HCT116 (cell line): ENCODE measurements at regions not wholly inside any gene's neighbourhood (a gene's known extent, or its start where the extent isn't known, plus 50 kb on each side); places are given as distances from the start of the nearest gene placed in this dataset.

Experiments used
- ATAC-seq: fragments of 200-7000 bp; cut with Tn5 transposase; 2 replicates; pipeline ENCODE4 v1.9.1; 2020; ENCODE audit warnings: mild to moderate bottlenecking, moderate library complexity
- BruUV-seq: library from RNA; stranded (reverse); fragments of 400-500 nt; replicated peaks from 2 replicates; lab custom pipeline; 2021; lab: Mats Ljungman, UMichigan
- CTCF ChIA-PET: fragments of 300-600 bp; sonication (Branson Sonifier 250); formaldehyde crosslinking; loops from one replicate; lab custom pipeline; 2021; ENCODE audit warnings: antibody characterized with exemption; lab: Charles Lee
- POLR2A ChIA-PET: fragments of 300-600, 350-600 bp; sonication (Branson Sonifier 250); formaldehyde crosslinking; loops from one replicate; lab custom pipeline; 2021; ENCODE audit warnings: antibody characterized with exemption; lab: Charles Lee
- RAD21 ChIA-PET, 2 experiments: fragments of 300-600 bp; sonication (Branson Sonifier 250); formaldehyde crosslinking; loops; one replicate each; lab custom pipeline; 2023; ENCODE audit warnings: low total read pairs in 2 of 2; ENCODE audit not compliant: uncharacterized antibody in 2 of 2, unreplicated experiment in 2 of 2, low non-redundant PET in 1 of 2; lab: Charles Lee
- DNase-seq: peaks from one replicate; pipeline ENCODE4 v3.0.0-alpha.2; 2010; ENCODE audit warnings: low read depth, low spot score
- H2AFZ ChIP-seq: fragments of 200-600 bp; shearing (Covaris generic), sonication (generic); 2 replicates; pipeline ENCODE4 v1.6.1; 2017; ENCODE audit warnings: low read depth, mixed run types, mixed read lengths, antibody characterized with exemption, low read length; ENCODE audit not compliant: poor library complexity, severe bottlenecking
- H3K27ac ChIP-seq: 2 replicates; pipeline ENCODE4 v1.5.1; 2012; ENCODE audit warnings: low read depth, low read length
- H3K27me3 ChIP-seq: fragments of 200-600 bp; sonication (generic); 2 replicates; pipeline ENCODE4 v1.6.1; 2016; ENCODE audit warnings: mixed run types, low read length, mixed read lengths; ENCODE audit not compliant: insufficient read depth
- H3K36me3 ChIP-seq, 2 experiments: fragments of 200-500 bp in 1 of 2; fragments of 200-600 bp in 1 of 2; sonication (Bioruptor generic) in 1 of 2; sonication (generic) in 1 of 2; 2 replicates each; pipeline versions ENCODE4 v1.5.1 to v1.6.1; 2014 to 2016; ENCODE audit warnings: low read length in 2 of 2, inconsistent platforms in 1 of 2, mixed read lengths in 1 of 2, mixed run types in 1 of 2; ENCODE audit not compliant: insufficient read depth in 2 of 2, control insufficient read depth in 1 of 2
- H3K4me1 ChIP-seq, 2 experiments: fragments of 200-600 bp in 1 of 2; sonication (generic) in 1 of 2; 2 replicates each; pipeline versions ENCODE4 v1.5.1 to v1.6.1; 2012 to 2017; ENCODE audit warnings: low read length in 2 of 2, inconsistent platforms in 1 of 2, mild to moderate bottlenecking in 1 of 2, mixed read lengths in 1 of 2, mixed run types in 1 of 2, moderate library complexity in 1 of 2; ENCODE audit not compliant: insufficient read depth in 2 of 2, control insufficient read depth in 1 of 2
- H3K4me2 ChIP-seq: fragments of 200-600 bp; sonication (generic); 2 replicates; pipeline ENCODE4 v1.6.1; 2017; ENCODE audit warnings: mixed run types, low read length, mixed read lengths
- H3K4me3 ChIP-seq, 2 experiments: fragments of 200-600 bp in 1 of 2; sonication (generic) in 1 of 2; replicated peaks in 1 of 2; 2 replicates each; pipeline ENCODE4 v1.5.1; 2011 to 2016; ENCODE audit warnings: low read length in 2 of 2, control low read depth in 1 of 2, low read depth in 1 of 2, mild to moderate bottlenecking in 1 of 2, mixed read lengths in 1 of 2, mixed run types in 1 of 2
- H3K79me2 ChIP-seq: fragments of 200-600 bp; sonication (generic); 2 replicates; pipeline ENCODE4 v1.6.1; 2017; ENCODE audit warnings: mild to moderate bottlenecking, mixed run types, low read length, moderate library complexity, mixed read lengths; ENCODE audit not compliant: insufficient read depth
- H3K9ac ChIP-seq: fragments of 200-600 bp; sonication (generic); 2 replicates; pipeline ENCODE4 v1.6.1; 2016; ENCODE audit warnings: low read length, mixed read lengths
- H3K9me2 ChIP-seq: fragments of 200-600 bp; sonication (generic), shearing (Covaris generic); 2 replicates; pipeline ENCODE4 v1.6.1; 2017; ENCODE audit warnings: mixed run types, mild to moderate bottlenecking, moderate library complexity; ENCODE audit not compliant: insufficient read depth
- H3K9me3 ChIP-seq, 2 experiments: fragments of 200-500 bp in 1 of 2; fragments of 200-600 bp in 1 of 2; sonication (Bioruptor generic) in 1 of 2; sonication (generic) in 1 of 2; 2 replicates each; pipeline ENCODE4 v1.6.1; 2014 to 2017; ENCODE audit warnings: low read length in 2 of 2, mixed read lengths in 2 of 2, inconsistent platforms in 1 of 2, low read depth in 1 of 2, mild to moderate bottlenecking in 1 of 2, mixed run types in 1 of 2, moderate library complexity in 1 of 2; ENCODE audit not compliant: control insufficient read depth in 1 of 2, insufficient read depth in 1 of 2
- H4K20me1 ChIP-seq: fragments of 200-600 bp; sonication (generic), shearing (Covaris generic); 2 replicates; pipeline ENCODE4 v1.6.1; 2017; ENCODE audit warnings: mixed run types, mild to moderate bottlenecking, moderate library complexity; ENCODE audit not compliant: insufficient read depth
- ELF1 ChIP-seq: IDR thresholded peaks from 2 replicates; pipeline ENCODE4 v1.6.1; 2012; ENCODE audit warnings: low read depth, borderline replicate concordance
- FOSL1 ChIP-seq: IDR thresholded peaks from 2 replicates; pipeline ENCODE4 v1.6.1; 2012; ENCODE audit warnings: low read depth
- JUND ChIP-seq: IDR thresholded peaks from 2 replicates; pipeline ENCODE4 v1.6.1; 2012
- POLR2A ChIP-seq: IDR thresholded peaks from 2 replicates; pipeline ENCODE4 v1.7.0; 2011; ENCODE audit warnings: borderline replicate concordance; ENCODE audit not compliant: insufficient read depth, insufficient read length; ENCODE audit errors: extremely low read depth
- POLR2AphosphoS5 ChIP-seq: IDR thresholded peaks from 2 replicates; pipeline ENCODE4 v1.6.1; 2011; ENCODE audit warnings: mild to moderate bottlenecking, low read depth, low read length, moderate library complexity
- REST ChIP-seq: IDR thresholded peaks from 2 replicates; pipeline ENCODE4 v1.6.1; 2012; ENCODE audit warnings: low read depth
- SP1 ChIP-seq: IDR thresholded peaks from 2 replicates; pipeline ENCODE4 v1.6.1; 2012; ENCODE audit warnings: low read depth
- ZBTB33 ChIP-seq: IDR thresholded peaks from 2 replicates; pipeline ENCODE4 v1.6.1; 2011; ENCODE audit warnings: mild to moderate bottlenecking, low read length, moderate library complexity; ENCODE audit not compliant: insufficient replicate concordance; ENCODE audit errors: extremely low read depth
- ZFX ChIP-seq: fragments of 450-650 bp; IDR thresholded peaks from 2 replicates; pipeline ENCODE4 v1.6.1; 2017
- ZNF274 ChIP-seq: fragments of 200-500 bp; sonication (Bioruptor generic); IDR thresholded peaks from 2 replicates; pipeline ENCODE4 v1.6.1; 2014; ENCODE audit warnings: mild to moderate bottlenecking, low read depth, low read length, inconsistent platforms
- intact Hi-C: fragments of 100-400 bp; cut with micrococcal nuclease; formaldehyde crosslinking; loops from 2 replicates; pipeline ENCODE4 v1.10.0; 2022

GRCh38 chr4:124188595-124188994, 523.9 kb downstream of the ANKRD50 start (continued):
- TF ChIP-seq REST (no peak), ZBTB33 (no peak), ELF1 (no peak), ZFX (no peak)

- H3K4me2 ChIP-seq = no peak overlapping the region
- no peaks in the 10 kb centered on the region for H3K79me2 ChIP-seq
- BruUV-seq = no TSS peak
- ChIA-PET RAD21 (no interaction called here), CTCF (no interaction called here), POLR2A (no interaction called here)
- no peaks in the 10 kb centered on the region for H3K9me2 ChIP-seq
- no peak overlapping the region for H3K9ac ChIP-seq
- DNase-seq = no peak
- H2AFZ ChIP-seq = no peak overlapping the region
- H3K27ac ChIP-seq = no peak overlapping the region
- H3K4me3 ChIP-seq = no peak overlapping the region
- intact Hi-C loops = no loop called here
- H4K20me1 ChIP-seq = no peaks in the 10 kb centered on the region
- no peaks in the 10 kb centered on the region for H3K27me3 ChIP-seq
- H3K9me3 ChIP-seq = no peaks in the 10 kb centered on the region
- ATAC-seq = no peak
- no peaks in the 10 kb centered on the region for H3K4me1 ChIP-seq
- H3K36me3 ChIP-seq = no peaks in the 10 kb centered on the region
- TF ChIP-seq SP1 = no peak
- TF ChIP-seq ZNF274 = no peak
- no peak for TF ChIP-seq ZBTB33
- no peak for TF ChIP-seq ELF1
- no peak for TF ChIP-seq REST
- no peak for TF ChIP-seq JUND
- TF ChIP-seq POLR2A = no peak
- TF ChIP-seq ZFX = no peak
- TF ChIP-seq FOSL1 = no peak
- no peak for TF ChIP-seq POLR2AphosphoS5
These were observed 523.0 kb downstream of the ANKRD50 start for GRCh38 chr4:124189545-124189944.
